ENCODE measurements at regions not wholly inside any gene's neighbourhood (a gene's known extent, or its start where the extent isn't known, plus 50 kb on each side); places are given as distances from the start of the nearest gene placed in this dataset.

DNA sequence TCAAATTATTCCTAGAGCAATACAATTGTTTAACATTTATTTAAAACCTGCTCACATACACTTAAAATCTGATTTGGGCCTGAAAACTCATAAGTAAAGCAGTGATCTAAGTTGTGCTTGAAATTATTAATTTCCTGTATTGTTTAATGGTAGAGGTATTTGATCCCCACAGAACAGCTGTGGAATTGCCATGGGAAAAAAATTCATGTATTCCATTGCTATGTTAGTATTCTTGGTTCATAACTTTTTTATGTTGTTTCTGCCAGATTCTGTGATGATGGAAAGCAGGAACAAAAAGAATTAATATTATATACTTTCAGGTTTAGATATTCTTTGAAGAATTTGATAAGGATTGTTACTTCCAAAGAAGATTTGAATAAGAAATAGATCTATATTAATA lies 831.5 kb upstream of the NR2F2 start:
- intact Hi-C loops (cut with DNase I), result no loop called here
- DNase-seq, result no peak
- ATAC-seq, result no peak

DNA sequence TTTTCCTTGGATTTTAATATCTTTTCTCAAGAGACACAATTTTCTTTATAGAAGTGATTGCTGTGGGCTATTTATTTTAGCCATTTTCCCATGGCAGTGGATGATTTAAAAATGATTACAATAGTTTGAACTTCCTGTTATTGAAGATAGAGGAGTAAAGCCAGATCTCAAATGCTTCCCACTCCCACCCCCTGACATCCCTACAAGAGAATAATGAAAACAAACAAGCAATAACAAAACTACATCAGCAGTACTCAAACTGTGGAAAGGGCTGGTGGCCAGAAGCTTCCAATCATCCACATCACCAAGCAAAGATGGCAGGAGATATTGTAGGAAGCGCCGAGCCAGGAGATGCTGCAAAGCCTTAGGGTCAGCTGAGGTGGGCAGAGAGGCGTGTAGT lies 831.1 kb upstream of the NR2F2 start:
- ATAC-seq, result no peak
- no peak for DNase-seq
- intact Hi-C loops (cut with DNase I), result no loop called here

DNA sequence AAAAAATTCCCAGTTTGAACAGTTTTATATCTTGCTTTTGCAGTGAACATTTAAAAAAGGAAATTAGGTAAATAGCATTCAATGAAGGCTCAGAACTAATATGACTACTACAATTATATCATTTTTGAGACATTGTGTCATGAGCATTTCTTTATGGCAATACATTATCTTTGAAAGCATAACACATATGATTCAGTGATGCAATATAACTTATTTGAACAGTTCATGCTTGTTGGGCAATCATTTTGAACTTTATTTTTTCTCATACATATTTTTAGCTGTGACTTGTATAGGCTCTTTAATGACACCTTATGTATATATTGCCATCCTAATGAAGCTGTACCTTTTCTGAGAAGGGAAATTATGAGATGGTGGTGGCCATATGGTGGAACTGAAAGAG lies 828.6 kb upstream of the NR2F2 start:
- intact Hi-C loops (cut with DNase I), result no loop called here
- ATAC-seq, result no peak
- no peak for DNase-seq

DNA sequence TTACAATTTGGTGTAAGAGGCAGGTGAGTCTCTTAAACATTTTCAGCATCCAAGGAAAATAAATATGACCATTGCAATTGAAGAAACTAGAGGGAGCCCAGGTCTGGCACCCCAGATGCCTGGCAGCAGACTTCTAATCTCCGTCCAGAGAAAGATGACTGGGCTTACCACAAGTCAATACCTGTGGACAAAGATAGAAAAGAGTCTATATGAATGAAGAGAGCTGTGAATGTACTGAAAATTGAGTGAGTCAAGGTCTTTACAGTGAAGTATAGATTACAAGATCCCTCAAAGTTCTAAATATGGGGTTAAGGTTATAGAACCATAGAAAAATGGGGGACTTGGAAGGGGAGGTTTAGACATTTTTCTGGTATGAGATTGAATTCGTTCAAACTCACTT lies 827.4 kb upstream of the NR2F2 start:
- intact Hi-C loops (cut with DNase I), result no loop called here
- DNase-seq (no peak), ATAC-seq (no peak)

DNA sequence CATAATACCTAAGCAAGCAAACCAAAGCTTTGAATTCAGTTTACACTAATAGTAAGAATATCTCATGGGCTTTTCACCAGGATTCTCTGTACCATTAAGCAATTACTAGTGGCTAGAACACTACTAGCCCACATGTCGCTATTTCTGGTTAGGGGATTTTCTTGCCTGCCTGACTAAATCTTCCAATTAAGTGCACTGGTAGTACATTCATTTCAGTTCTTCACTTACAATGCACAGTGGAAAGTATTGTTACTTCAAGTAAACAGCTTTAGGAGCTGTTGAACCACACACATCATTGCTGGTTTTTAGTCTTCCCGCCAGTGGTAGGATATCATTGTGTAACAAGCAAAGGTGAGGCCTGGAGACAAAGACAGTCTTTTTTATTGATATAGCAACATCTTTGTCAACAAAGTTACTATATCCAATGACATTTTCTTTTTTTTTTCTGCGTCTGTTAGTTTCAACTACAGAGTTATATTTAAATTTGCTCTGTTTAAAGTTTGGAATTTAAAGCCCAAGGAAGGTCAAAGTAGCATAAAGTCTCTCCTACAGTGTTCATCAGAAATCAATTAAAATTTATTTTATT lies 826.8 kb upstream of the NR2F2 start:
- ATAC-seq, result no peak
- intact Hi-C loops (cut with DNase I), result no loop called here
- no peak for DNase-seq

DNA sequence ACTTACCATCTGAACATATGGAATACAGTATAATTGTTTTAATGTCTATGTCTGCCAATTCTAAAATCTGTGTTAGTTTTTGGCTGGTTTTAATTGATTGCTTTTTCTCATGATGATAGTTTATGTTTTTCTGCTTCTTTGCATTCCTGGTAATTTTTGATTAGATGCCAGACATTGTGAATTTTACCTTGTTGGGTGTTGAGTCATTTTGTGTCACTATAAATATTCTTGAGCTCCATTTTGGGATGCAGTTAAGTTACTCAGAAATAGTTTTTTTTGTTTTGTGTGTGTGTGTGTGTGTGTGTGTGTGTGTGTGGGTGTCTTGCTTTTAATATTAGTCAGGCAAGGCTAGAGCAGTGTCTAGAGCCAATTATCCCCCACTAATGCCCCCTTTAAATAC lies 818.8 kb upstream of the NR2F2 start:
- ATAC-seq, result no peak
- DNase-seq, result no peak
- intact Hi-C loops (cut with DNase I), result no loop called here

DNA sequence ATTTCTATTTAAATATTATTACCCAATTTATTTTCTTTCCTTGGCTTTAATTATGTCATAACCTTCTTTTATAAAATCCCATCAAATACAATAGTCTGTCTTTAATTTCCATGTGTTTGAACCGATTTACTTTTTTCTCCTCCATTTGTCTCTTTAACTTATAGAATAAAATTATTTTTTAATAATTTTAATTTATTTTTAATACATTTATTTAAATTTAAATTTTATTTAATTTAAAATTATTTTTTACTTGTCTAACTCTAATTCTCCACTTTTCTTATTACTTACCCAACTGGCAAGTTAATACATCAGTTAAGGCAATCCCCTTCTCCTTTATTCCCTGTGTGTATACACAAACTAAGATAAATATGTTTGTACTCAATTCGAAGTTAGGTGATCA lies 817.6 kb upstream of the NR2F2 start:
- ATAC-seq, result no peak
- intact Hi-C loops (cut with DNase I), result no loop called here
- DNase-seq, result no peak

DNA sequence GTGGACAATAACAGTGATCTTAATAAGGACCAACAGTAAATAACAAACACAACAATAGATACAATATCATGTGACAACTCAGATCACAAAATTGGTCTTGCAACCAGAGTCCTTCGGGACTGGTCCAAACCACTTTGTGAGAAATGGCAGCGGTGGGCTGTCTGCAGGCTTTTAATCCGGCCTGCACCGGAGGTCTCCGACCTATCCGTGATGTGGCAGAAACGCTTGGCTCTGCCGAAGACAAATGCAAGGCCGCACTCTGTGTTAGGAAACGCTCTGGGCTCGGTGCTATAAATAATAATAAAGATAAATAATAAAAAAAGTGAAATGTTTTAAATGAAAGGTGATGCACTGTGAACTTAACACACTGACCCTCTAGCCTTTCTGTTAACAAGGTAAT lies 810.6 kb upstream of the NR2F2 start:
- intact Hi-C loops (cut with DNase I), result no loop called here
- no peak for ATAC-seq
- no peak for DNase-seq

DNA sequence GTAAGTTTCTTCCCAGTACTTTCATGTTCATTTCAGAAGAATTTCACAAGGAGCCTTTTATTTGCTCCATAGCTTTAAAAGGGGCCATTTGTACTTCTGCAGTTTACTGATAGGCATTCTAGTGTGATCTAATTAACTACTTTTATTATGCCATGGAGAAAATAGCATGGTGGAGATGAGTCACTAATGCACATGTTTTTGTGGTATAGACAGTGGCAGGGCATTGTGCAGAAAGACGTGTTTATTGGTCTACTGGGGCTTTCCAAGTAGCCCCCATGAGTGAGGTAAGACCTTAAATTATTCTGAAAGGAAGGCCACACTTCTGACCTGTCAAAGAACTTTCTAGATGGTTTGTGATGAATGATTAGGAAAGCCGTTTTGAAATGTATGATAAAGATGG lies 810.0 kb upstream of the NR2F2 start:
- intact Hi-C loops (cut with DNase I), result no loop called here
- no peak for ATAC-seq

DNA sequence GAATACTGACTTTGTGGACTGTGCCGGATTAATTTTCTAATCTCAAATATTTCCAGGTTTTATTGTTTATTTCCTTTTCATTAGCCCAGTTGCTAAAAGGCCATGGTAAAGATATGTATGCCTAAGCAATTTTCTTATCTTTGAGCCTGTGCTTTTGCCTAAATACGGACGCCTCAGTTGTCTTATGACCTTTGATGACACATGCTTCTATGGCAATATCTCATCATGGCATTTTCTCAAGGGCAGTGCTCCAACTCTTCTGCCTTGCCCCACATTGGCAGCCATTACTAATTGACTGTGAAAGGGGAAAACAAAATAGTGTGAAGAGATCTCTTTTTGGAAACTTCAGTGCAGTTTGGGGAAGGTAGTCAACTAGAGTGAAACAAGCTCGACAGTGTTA lies 809.6 kb upstream of the NR2F2 start:
- ATAC-seq, result no peak
- intact Hi-C loops (cut with DNase I), result no loop called here
- no peak for DNase-seq

More for the DNA sequence above, 810.0 kb upstream of the NR2F2 start:
- DNase-seq, result no peak

DNA sequence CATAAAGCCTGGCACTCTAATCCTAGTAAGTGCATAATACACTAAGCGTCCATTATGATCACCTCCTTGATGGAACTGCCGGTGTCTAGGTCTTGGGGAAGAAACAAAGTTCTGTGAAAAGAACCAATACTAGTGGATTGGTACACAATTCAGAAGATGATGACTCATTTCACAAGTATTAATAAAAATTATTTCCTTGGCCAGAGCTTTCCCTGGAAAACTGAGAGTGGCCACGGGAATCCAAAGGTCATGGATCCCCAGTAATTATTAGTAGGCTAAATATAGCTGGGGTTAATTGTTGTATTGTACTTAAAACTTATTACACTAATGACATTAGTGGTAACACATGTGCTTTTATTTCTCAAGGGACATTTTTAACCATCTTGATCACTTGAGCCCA lies 808.0 kb upstream of the NR2F2 start:
- no peak for ATAC-seq
- intact Hi-C loops (cut with DNase I), result no loop called here
- DNase-seq, result no peak

DNA sequence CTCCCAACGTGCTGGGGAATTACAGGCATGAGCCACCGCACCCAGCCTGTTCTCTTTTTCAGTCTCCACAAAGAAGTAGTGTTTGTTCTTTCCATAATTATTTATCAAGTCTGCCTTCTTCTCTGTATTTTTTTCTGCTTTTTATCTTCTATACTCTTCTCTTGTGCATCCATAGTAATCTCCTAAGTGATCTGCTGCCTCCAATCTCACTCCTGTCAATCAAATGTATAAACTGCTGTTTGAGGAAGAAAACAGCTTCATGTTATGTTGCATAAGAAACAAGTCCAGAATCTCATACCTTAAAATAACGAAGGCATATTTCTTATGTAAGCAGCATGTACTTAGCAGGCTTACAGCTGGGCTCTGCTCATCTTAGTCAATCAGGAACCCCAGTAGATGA lies 801.6 kb upstream of the NR2F2 start:
- DNase-seq (no peak), ATAC-seq (no peak)
- intact Hi-C loops (cut with DNase I), result no loop called here

DNA sequence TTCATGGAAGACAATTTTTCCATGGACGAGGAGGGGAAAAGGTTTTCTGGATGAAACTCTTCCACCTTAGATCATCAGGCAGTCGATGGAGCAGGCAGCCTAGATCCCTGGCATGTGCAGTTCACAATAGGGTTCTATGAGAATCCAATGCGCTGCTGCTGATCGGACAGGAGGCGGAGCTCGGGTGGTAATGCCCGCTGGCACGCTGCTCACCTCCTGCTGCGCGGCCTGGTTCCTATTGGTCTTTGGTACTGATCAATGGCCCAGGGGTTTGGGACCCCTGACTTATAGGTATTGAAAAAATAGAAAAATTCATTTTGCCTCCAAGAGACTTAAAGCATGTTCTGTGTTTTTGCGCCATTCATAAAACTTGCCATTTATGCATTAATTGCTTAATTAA lies 793.9 kb upstream of the NR2F2 start:
- ATAC-seq (no peak), DNase-seq (no peak)
- intact Hi-C loops (cut with DNase I), result no loop called here

DNA sequence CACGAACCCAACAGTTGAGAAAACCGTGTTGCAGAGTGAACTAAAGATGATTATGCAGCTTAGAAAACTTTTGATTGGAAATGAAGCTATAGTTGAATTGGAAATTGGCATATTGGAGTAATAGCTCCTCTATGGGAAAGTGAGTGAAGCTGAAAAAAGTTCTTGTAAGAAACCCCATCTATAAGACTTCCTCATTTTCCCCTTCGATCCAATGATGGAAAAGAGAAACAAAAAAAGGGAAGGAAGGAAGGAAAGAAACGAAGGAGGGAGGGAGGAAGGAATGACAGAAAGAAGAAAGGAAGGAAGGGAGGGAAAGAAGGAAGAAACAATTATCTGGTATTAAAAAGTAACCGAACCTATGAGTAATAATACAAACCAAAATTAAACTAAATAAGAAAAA lies 791.8 kb upstream of the NR2F2 start:
- DNase-seq, result no peak
- ATAC-seq, result no peak
- intact Hi-C loops (cut with DNase I), result no loop called here

DNA sequence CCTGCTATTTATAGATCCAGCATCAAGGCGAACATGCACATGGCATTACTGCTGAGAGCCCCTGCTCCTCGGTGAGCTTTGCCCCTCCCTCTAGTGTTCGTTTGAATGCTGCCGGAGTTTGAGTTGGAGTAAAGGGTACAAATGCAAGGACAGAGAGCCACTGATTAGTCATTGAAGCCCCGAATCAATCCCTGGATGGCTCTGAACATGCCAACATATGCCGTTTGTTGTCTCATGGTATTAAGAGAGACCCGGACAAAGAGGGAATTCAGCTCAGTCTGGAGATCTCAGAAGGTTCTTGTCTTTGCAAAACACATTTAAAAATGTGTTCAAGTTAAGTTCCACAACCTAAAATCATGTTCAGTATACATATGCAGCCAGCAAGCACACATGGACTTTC lies 789.2 kb upstream of the NR2F2 start:
- intact Hi-C loops (cut with DNase I), result no loop called here
- no peak for ATAC-seq

DNA sequence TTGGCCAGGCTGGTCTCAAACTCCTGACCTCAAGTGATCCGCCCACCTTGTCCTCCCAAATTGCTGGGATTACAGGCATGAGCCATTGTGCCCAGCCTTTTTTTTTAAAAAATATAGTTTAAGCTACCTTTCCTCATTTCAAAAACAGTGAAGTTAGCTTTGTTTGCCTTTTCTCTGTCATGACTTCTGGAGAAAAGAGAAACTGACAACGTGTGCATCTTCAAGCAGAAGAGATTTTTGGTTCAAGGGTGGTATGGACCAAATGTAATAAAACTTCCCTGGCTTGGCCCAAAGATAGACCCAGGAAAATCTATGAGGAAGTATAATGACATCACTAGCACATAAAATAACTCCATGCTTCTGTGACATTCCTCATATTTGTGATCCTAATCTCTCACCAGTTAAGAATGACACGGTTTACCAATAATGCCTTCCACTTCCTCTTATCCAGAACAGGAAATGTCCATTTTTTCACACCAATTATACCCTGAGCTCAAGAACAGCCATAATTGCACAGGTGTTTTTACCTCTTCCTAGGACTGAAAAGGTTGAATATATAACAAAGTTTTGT lies 781.2 kb upstream of the NR2F2 start:
- intact Hi-C loops (cut with DNase I), result no loop called here
- ATAC-seq (no peak), DNase-seq (no peak)

More for the DNA sequence above, 789.2 kb upstream of the NR2F2 start:
- no peak for DNase-seq

DNA sequence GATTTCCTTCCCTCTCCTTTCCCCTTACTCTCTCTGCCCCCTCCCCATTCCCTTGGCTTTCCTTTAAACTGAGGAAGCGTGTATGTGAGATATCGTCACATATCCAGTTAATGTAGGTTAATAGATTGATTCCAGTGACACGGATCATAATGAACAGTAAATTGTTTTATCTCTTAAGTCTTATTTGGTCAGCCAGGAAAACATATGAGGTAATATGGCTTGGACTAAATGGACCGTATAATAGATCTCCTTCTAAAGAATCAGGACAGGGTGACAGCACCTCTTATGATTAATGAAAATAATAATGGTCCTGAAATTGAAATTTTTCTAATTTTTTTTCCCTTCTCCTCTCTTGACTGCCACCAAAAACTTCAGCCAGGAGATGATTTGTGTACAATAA lies 779.8 kb upstream of the NR2F2 start:
- intact Hi-C loops (cut with DNase I), result no loop called here
- DNase-seq (no peak), ATAC-seq (no peak)

DNA sequence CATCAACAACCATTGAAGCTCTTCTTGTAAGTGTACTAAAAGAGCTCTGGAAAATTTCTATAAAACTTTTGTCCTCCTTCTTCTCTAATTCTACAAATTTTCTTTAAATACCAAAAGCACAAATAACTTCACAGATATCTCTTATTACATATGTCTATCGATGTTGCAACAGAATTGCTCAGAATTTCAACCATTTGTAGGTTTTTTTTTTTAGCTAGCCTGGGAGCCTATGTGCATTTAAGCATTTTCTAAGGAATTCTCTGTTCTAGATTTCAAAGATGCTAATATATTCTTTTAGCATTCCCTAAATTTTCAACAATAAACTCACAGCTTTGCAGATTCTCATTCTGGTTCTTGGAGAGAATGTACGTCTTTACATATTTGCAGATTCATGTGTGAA lies 774.3 kb upstream of the NR2F2 start:
- ATAC-seq (no peak), DNase-seq (no peak)
- intact Hi-C loops (cut with DNase I), result no loop called here

DNA sequence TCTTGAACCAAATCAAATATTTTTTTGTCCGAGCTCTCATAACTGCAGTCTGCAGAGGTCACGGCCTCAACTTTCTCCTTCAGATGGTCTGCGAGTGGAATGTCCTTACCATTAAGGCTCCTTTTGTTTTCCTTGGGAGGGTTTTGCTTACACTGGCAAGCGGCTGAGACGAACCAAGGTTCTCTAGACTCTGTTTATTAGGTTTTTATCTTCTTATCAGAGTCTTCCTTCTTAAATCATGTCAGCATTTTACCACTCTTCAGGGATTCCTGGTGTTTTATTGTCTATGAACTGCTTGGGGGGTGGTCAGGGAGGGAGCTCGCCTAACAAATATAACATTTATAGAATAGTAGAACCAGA lies 773.7 kb upstream of the NR2F2 start:
- DNase-seq, result peak; percentile 33
- peak in 1 of 2 donors; percentile 68 for ATAC-seq
- intact Hi-C loops (cut with DNase I), result no loop called here

DNA sequence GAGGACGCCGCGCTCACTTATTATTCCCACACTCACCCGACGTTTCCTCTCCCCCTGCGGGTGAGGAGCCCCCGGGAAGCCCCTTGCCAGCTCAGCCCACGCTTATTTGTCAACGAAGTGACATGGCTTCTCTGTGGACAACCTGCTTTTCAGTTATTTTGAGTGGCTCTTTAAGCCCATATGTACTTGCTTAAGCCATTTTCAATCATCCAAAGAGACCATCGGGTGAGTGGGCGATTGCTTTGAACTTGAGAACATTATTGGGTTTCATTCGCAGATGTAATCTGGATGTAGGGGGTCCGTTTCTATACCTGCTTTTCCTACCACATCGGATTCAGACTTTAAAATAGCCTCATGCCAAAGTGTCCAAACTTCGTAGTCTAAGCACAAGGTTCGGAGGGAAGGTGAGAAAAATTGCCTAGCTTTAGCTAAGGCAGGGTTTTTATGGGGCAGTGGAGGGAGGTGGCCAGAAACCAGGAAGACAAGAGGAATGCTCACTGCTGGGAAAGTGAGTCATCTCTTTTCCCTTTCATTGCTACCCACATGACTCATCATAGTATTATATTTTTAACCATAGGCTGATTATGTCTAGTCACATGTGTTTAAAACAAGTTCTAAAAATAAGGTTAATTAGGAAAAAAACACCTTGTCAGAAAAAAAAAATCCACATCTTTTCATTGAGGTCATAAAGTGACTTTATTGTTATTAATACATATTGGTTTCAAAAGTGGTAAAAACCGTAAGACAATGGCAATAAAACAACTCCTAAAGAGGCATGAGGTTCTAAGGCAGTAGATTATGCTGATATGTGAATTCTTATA lies 773.1 kb upstream of the NR2F2 start:
- intact Hi-C loops (cut with DNase I), result no loop called here
- DNase-seq (peak; percentile 33), ATAC-seq (peak; percentile 53 to 95)

DNA sequence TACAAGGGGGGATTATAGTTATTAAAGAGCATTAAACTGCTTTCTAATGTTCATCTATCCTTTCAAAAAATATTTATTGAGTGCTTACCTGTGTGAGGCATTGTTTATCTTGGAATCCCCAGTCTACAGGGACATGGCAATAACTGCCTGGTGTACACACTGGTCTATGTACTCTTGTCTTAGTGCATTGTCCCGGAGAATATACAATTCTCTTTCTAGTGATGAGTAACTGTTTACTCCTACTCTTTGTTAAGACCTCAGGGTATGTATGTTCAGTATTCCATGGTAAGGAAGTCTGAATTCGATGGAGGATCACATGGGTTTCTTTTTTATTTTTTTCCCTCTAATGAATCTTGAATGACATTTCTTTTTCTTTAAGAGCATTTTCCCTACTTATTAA lies 772.4 kb upstream of the NR2F2 start:
- DNase-seq (no peak), ATAC-seq (no peak)
- intact Hi-C loops (cut with DNase I), result no loop called here

Data from left cardiac atrium (tissue), 4 donors.